ENCODE measurements at regions not wholly inside any gene's neighbourhood (a gene's known extent, or its start where the extent isn't known, plus 50 kb on each side); places are given as distances from the start of the nearest gene placed in this dataset.
"Not testable (repeated sequence)": the region's sequence is repeated elsewhere in the genome, so short reads cannot be mapped to it uniquely, and the experiment has no call there.

- DNase-seq: no peak
Observed at GRCh38 chr13:79966493-79966895, 374.4 kb downstream of the SPRY2 start.

GRCh38 chr13:79966059-79966458 lies 374.9 kb downstream of the SPRY2 start:
- DNase-seq: no peak

GRCh38 chr13:79946556-79946955 lies 394.4 kb downstream of the SPRY2 start:
- DNase-seq: no peak

GRCh38 chr13:79943346-79944023 lies 397.4 kb downstream of the SPRY2 start:
- DNase-seq: no peak

- no peak for DNase-seq
Observed at GRCh38 chr13:79941752-79942151, 399.2 kb downstream of the SPRY2 start.

- DNase-seq: no peak
Observed at GRCh38 chr13:79939689-79940088, 401.2 kb downstream of the SPRY2 start.

GRCh38 chr13:79937771-79938216 lies 403.1 kb downstream of the SPRY2 start:
- no peak for DNase-seq

GRCh38 chr13:79937311-79937710 lies 403.6 kb downstream of the SPRY2 start:
- no peak for DNase-seq

- DNase-seq: no peak
Observed at GRCh38 chr13:79936368-79937136, 404.4 kb downstream of the SPRY2 start.

GRCh38 chr13:79935121-79935520 lies 405.8 kb downstream of the SPRY2 start:
- DNase-seq: no peak

GRCh38 chr13:79933389-79933788 lies 407.5 kb downstream of the SPRY2 start:
- DNase-seq: no peak

- DNase-seq: no peak
Observed at GRCh38 chr13:79932556-79932955, 408.4 kb downstream of the SPRY2 start.

GRCh38 chr13:79923973-79924556 lies 416.9 kb downstream of the SPRY2 start:
- DNase-seq: not testable (repeated sequence)

- DNase-seq: no peak
Observed at GRCh38 chr13:79919091-79919490, 421.8 kb downstream of the SPRY2 start.

- no peak for DNase-seq
Observed at GRCh38 chr13:79918620-79919019, 422.3 kb downstream of the SPRY2 start.

- no peak for DNase-seq
Observed at GRCh38 chr13:79917628-79918027, 423.3 kb downstream of the SPRY2 start.

GRCh38 chr13:79915114-79915811 lies 425.7 kb downstream of the SPRY2 start:
- DNase-seq: no peak

GRCh38 chr13:79913141-79913827 lies 427.6 kb downstream of the SPRY2 start:
- DNase-seq: no peak

GRCh38 chr13:79912403-79912802 lies 428.5 kb downstream of the SPRY2 start:
- DNase-seq: no peak

GRCh38 chr13:79910875-79911540 lies 429.9 kb downstream of the SPRY2 start:
- no peak for DNase-seq

- DNase-seq: no peak
Observed at GRCh38 chr13:79909644-79910043, 428.7 kb downstream of the NDFIP2 start.

- DNase-seq: no peak
Observed at GRCh38 chr13:79908381-79908780, 427.4 kb downstream of the NDFIP2 start.

All from CD4-positive, alpha-beta T cell treated with Interferon alpha-2 for 1 hour (primary cell).